ENCODE measurements at regions not wholly inside any gene's neighbourhood (a gene's known extent, or its start where the extent isn't known, plus 50 kb on each side); places are given as distances from the start of the nearest gene placed in this dataset.
A peak's percentile ranks its signal among the peaks of the same experiment; 100 is the strongest.

DNA sequence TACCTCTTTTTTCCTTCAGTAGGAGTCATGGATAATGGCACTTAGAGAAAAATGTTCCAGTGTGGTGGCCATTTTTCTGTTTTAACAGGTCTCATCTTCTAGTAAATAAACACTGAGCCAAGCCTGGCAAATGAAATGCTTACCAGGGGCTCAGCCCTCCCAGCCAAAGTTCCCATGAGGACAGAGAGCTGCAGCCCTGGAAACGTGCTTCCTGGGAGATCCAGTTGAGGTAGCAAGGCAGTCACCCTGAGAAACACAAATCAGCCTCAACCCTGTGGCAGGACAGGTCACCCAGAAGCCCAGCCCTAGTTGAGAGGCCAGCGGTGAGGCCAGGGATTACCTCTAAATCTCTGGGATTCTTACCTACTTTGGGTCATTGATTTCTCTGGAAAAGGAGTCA is 140.1 kb downstream of the LNPK start (continued):
- TF ChIP-seq CSRNP3 (CRISPR knock-in tag; IDR thresholded peaks at IDR 0.05): no peak
- TF ChIP-seq RARB (CRISPR knock-in tag; IDR thresholded peaks at IDR 0.05): no peak
- no peak for TF ChIP-seq ZNF8 (CRISPR knock-in tag; IDR thresholded peaks at IDR 0.05)
- TF ChIP-seq SNAI2 (CRISPR knock-in tag; IDR thresholded peaks at IDR 0.05): no peak

- TF ChIP-seq PPARA (CRISPR knock-in tag; IDR thresholded peaks at IDR 0.05; ENCODE audit: borderline replicate concordance) (no peak), ISL1 (CRISPR knock-in tag; IDR thresholded peaks at IDR 0.05) (no peak), ZNF70 (CRISPR knock-in tag; IDR thresholded peaks at IDR 0.05) (no peak), TCF4 (CRISPR knock-in tag; IDR thresholded peaks at IDR 0.05; ENCODE audit: borderline replicate concordance) (no peak), ZFP3 (CRISPR knock-in tag; IDR thresholded peaks at IDR 0.05) (no peak), CSRNP3 (CRISPR knock-in tag; IDR thresholded peaks at IDR 0.05) (no peak), BACH2 (CRISPR knock-in tag; IDR thresholded peaks at IDR 0.05; ENCODE audit: borderline replicate concordance) (no peak), ZNF565 (CRISPR knock-in tag; conservative IDR thresholded peaks at IDR 0.05; ENCODE audit: low read depth) (no peak), ESRRG (CRISPR knock-in tag; IDR thresholded peaks at IDR 0.05) (no peak), ARNTL (CRISPR knock-in tag; IDR thresholded peaks at IDR 0.05; ENCODE audit: borderline replicate concordance, low read depth) (no peak), PATZ1 (CRISPR knock-in tag; IDR thresholded peaks at IDR 0.05; ENCODE audit: borderline replicate concordance) (no peak), GLIS3 (CRISPR knock-in tag; IDR thresholded peaks at IDR 0.05) (no peak)
- TF ChIP-seq, protein P1, sequence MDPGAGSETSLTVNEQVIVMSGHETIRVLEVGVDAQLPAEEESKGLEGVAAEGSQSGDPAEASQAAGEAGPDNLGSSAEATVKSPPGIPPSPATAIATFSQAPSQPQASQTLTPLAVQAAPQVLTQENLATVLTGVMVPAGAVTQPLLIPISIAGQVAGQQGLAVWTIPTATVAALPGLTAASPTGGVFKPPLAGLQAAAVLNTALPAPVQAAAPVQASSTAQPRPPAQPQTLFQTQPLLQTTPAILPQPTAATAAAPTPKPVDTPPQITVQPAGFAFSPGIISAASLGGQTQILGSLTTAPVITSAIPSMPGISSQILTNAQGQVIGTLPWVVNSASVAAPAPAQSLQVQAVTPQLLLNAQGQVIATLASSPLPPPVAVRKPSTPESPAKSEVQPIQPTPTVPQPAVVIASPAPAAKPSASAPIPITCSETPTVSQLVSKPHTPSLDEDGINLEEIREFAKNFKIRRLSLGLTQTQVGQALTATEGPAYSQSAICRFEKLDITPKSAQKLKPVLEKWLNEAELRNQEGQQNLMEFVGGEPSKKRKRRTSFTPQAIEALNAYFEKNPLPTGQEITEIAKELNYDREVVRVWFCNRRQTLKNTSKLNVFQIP (CRISPR knock-in tag; IDR thresholded peaks at IDR 0.05; ENCODE audit: borderline replicate concordance, low read depth): no peak
- TF ChIP-seq, protein P2, sequence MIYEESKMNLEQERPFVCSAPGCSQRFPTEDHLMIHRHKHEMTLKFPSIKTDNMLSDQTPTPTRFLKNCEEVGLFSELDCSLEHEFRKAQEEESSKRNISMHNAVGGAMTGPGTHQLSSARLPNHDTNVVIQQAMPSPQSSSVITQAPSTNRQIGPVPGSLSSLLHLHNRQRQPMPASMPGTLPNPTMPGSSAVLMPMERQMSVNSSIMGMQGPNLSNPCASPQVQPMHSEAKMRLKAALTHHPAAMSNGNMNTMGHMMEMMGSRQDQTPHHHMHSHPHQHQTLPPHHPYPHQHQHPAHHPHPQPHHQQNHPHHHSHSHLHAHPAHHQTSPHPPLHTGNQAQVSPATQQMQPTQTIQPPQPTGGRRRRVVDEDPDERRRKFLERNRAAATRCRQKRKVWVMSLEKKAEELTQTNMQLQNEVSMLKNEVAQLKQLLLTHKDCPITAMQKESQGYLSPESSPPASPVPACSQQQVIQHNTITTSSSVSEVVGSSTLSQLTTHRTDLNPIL (CRISPR knock-in tag; IDR thresholded peaks at IDR 0.05; ENCODE audit: low read depth): no peak
Observed at GRCh38 chr2:175855794-175856453, 146.1 kb downstream of the LNPK start.

GRCh38 chr2:175855236-175855635 is 146.8 kb downstream of the LNPK start:
- no peak for TF ChIP-seq TOX (CRISPR knock-in tag; IDR thresholded peaks at IDR 0.05; ENCODE audit: borderline replicate concordance)
- TF ChIP-seq OSR1 (CRISPR knock-in tag; IDR thresholded peaks at IDR 0.05): no peak
- no peak for TF ChIP-seq BACH2 (CRISPR knock-in tag; IDR thresholded peaks at IDR 0.05; ENCODE audit: borderline replicate concordance)
- TF ChIP-seq, protein P2 (CRISPR knock-in tag; IDR thresholded peaks at IDR 0.05; ENCODE audit: low read depth): no peak
- no peak for TF ChIP-seq PATZ1 (CRISPR knock-in tag; IDR thresholded peaks at IDR 0.05; ENCODE audit: borderline replicate concordance)
- ATAC-seq: no peak

More at GRCh38 chr2:175855794-175856453, 146.1 kb downstream of the LNPK start:
- peak; percentile 98 for ATAC-seq
